DMS 273 (cell line): ENCODE measurements at regions not wholly inside any gene's neighbourhood (a gene's known extent, or its start where the extent isn't known, plus 50 kb on each side); places are given as distances from the start of the nearest gene placed in this dataset.
A peak's percentile ranks its signal among the peaks of the same experiment; 100 is the strongest.

Experiments
- DNase-seq: peaks from one replicate; lab custom pipeline; 2025; ENCODE audit not compliant: unreplicated experiment; lab: John Stamatoyannopoulos, UW

DNA sequence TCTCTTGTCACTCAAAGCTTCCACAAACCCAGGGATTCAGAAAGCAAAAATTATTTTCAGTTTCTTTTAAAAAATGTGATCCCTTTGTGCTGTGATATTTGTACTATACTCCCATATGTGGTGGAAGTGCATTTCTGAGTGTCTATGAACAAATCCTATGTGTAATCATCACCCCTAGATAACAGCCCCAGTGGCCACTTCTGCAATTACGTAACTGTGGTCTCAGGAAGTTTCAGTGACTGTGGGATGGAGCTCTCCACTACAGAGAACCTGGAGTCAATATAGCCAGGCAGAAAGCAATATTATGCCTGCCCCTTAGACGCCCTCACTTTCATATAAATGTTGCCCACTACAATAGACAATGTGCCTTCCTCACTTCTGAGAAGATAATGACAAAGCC, 1101.7 kb upstream of the GHITM start:
- DNase-seq: peak; percentile 2

DNA sequence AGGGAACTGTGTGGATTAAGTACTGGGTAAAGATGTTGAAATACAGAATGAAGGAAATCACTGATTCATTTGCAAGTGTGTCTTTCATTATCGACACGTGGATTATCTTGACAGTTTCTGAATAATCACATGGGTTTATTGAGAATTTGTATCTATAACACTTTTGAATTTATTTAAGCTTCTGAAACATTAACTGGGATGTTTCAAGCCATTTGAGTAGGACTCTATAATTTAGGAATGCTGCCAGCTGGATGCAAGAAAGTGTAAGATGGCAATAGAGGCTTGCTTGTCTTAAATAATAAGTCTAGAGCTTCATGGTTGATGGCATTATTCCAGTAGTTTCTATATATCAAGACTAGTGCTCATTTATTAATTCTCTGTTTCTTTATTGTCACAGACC, 1100.7 kb upstream of the GHITM start:
- no peak for DNase-seq

DNA sequence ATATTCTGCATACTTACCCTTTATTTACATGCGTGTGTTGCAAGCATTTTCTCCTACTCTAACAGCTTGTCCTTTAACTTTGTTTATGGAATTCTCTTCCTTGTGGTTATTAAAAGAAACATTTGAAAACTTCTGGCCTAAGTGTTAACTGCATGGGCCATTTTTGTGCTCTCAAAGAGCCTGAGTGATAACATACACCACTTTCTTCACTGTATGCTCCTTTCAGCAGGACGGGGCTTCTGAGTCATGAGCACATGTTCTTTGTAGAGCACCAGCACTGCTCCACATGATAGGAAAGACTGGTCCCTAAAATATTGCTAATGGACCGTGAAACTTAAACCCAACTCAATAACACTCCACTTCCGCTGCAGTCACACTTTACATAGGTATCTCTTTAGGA, 1093.6 kb upstream of the GHITM start:
- DNase-seq: no peak

DNA sequence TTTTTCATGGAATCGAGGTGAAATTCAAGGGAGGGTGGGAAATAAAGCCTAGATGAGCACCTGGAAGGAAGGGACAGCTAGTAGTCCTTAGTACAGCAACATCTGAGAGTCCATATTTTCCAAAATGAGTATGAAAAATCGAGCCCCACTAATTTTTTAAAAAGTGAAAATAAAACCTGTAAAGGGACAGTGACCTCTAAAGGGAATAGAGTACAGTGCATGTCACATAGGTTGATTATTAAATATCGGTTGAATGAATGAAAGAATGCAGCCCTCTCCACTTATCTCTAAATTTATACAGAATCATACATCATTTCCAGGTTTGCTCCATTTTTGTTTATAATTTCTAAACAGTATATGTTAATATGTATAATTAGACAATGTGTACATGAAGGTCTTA, 1088.5 kb upstream of the GHITM start:
- DNase-seq: no peak

DNA sequence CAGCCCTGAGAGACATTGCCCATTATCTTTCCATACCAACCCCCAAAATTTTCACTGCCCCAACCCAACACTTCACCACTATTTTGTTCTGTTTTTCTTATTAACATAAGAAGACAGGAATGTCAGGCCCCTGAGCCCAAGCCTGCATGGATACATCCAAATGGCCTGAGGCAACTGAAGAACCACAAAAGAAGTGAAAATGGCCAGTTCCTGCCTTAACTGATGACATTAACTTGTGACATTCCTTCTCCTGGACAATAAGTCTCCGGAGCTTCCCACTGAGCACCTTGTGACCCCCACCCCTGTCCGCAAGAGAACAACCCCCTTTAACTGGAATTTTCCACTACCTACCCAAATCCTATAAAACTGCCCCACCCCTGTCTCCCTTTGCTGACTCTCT, 1076.4 kb upstream of the GHITM start:
- DNase-seq: no peak

DNA sequence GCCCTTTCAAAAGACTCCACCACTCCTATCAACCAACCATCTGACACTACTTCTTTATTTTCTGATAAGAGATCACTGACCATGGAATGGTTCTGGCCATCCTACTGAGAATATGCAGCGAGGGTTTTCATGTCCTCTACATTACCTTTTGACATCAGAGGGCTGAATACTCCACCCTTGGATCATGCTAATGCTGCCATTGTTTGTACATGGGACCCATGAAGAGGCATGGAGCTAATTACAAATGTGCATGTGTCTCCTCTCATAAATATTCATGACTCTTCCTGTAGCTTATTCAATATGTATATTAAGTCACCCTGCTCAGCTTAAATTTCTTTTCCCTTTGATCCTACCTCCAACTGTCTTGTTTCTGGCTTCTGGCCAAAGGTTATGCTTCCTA, 1065.8 kb upstream of the GHITM start:
- DNase-seq: peak; percentile 65

DNA sequence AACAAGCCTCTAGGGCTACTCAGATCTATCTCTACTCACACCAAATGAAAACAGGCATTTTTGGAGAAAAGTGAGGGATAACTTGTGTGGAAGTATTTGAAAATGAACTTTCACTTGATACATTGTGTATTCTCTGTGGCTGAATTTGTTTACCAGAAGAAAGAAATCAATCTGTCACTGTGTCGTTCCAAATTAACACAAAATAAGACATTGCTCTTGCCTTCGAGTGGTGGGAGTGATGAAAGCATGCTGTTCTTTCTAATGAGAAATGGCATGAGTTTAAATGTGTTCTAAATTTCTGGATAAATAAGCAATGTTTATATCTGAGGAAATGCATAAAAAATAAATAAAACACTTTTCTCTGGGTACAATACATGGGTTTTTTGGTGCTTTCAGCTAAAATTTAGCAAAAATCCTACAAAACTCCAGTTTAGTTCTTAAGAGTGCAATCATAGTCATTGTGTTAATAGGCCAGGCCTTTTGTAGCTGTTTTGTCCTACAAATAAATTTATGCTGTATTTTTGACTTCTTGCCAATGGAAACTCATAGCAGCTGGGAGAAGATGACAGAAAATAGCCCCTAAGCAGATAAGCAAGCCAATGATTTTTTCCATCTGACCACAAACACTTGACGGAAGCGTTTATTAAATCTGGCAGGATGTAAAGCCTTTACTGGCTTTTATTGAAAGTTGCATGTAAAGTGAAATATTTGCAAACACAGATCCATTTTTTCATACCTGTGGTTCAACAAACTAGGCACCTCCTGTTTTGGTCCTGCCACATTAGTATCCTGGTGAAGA, 1064.1 kb upstream of the GHITM start:
- peak; percentile 85 for DNase-seq

DNA sequence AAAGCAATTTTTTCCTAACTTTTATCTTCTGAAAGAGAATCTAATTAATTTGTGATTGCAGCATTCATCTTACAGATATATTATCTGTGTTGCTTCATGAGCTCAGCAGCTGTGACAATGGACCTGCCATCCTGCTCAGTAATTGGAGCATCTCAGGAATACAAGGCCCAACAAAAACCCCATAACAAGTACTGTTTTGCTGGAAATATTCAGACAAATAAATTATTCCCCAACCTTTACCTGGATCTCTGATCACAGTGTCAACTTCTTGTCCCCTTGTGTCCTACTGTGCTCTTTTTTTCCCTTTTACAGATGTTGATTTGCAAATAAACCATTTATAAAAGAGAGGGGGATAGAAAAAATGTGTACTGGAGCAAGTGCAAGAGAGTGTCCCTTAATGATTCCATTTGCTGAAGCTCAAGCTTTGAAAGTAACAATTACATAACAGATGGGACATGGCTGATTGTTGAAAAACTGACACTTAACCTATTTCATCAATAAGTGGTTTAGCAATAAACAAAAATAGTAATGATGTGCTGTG, 1063.4 kb upstream of the GHITM start:
- peak; percentile 44 for DNase-seq

DNA sequence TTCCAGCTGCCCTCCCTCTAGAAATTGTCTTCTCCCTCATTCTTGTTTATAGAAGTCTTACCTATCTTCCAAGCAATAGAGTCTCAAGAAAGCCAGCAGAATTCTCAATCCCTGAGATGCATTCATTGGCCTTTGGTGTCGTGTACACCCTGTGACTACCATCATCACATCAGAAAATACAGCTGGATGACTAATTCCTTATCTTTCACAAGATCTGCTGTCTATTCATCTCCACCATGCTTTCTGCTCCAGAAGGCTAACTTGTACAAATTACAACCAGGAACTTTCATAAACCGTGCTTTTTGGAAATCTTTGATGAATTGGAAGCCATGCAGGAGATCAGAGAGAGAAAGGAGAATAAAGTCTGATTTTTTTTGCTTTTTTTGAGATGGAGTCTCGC, 1062.9 kb upstream of the GHITM start:
- peak; percentile 16 for DNase-seq

DNA sequence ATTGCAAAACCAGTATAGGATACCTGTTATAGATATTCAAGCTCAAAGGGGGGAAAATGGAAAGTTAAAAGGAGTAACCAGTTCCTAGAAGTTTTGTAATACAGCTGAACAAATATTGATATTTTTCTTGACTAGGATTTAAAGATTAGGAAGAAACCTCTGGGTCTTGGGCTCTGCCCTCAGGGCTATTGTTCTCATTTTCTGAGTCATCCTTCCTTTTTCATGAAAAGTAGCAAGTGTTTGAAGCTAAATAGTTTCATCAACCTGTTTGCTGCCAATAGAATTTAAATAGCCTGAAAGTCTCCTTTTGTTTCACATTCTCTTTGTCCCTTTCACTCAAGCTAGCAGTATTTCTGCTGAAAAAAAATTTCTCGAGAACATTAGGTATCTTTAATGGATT, 1061.1 kb upstream of the GHITM start:
- no peak for DNase-seq

DNA sequence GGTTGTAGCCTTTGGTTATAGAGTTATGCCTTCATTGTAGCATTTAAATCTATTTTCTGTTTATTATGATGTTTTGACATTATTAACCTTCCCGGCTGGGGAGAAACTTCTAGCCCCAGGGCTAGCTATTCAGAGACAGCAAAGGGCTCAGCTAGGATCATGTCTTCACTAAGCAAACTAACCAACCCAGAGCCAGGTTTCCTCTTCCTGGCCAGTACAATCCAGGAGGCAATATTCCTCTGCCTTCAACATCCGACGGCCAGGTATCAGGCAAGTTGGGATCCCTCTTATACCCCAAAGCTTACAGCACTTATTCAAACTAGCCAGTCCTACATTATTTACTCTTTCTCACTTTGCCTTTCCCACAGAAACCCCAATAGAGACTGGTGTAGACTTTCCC, 1060.7 kb upstream of the GHITM start:
- DNase-seq: no peak

DNA sequence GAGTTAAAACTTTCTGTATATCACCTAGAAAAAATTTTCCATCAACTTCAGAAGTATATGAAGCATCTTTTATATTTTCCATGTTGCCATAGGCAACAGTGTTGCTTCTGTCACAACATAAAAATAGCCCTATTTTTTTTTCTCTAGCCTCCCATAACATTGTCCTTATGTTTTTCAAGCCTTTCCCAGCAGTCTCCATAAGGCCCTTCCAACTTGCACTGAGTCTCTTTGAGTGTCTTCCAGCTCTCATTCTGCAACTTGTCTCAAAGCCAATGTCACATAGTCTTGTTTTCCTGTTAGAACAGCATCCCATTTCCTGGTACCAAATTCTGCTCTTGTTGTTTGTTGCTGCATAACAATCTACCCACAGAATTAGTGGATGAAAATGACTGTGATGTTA, 1055.5 kb upstream of the GHITM start:
- no peak for DNase-seq

DNA sequence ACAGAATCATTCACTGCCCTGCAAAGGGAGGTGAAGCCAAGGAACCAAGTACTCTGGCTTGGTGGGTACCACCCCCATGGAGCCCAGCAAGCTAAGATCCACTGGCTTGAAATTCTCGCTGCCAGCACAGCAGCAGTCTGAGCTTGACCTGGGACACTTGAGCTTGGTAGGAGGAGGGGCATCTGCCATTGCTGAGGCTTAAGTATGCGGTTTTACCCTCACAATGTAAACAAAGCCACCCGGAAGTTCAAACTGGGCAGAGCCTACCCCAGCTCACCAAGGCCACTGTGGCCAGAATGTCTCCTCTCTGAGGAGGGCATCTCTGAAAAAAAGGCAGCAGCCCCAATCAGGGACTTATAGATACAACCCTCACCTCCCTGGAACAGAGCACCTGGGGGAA, 1050.0 kb upstream of the GHITM start:
- no peak for DNase-seq

DNA sequence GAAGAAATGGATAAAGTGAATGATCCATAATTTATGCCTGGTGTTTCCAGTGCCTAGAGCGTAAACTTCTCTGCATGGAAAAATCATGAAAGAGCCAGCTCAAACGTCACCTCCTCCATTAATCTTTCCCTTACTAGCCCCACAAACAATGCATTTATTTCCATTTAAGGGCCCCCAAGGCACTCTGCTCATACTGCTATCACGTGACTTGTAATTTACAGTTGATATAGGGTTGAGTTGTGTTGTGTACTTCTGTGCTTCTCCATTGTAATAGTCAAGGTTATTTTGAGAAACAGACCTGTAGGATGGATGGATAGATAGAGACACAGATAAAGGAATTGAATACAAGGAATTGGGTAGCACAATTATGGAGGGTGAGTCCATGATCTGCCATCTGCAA, 1034.7 kb upstream of the GHITM start:
- no peak for DNase-seq

DNA sequence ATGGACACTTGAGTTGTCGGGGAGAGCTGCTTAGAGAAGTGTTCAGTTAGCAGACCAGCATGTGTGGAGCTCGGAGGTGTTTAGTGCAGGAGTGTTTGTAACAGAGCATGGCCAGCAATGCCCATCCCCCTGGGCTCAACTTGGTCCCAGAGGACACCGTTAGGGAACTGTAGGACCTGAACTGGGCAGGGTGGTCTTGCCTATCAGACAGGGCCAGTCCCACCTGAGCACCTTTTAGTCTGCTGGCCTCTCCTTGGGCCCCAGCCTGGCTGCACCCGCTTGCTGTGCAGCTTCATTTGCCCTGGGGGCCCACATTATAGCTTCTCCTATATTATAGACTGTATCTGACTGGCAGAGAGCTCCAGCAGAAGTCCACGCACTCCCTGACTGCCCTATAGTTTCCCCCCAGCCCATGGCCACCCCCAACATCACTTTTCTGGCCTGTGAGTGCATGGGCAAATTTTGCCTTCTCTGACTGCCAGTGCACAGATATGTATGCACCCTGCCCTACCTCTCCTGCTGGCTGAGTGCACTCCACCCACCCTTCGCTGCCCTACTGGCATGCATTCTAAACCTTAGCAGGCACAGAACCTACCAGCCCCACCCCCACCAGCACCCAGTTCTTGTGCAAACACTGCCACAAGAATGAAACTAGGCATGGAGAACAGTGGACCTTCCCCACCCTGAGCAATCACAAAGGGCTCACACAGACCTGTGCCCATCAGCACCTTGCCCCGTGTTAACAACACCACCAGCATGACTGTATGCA, 1030.6 kb upstream of the GHITM start:
- no peak for DNase-seq

DNA sequence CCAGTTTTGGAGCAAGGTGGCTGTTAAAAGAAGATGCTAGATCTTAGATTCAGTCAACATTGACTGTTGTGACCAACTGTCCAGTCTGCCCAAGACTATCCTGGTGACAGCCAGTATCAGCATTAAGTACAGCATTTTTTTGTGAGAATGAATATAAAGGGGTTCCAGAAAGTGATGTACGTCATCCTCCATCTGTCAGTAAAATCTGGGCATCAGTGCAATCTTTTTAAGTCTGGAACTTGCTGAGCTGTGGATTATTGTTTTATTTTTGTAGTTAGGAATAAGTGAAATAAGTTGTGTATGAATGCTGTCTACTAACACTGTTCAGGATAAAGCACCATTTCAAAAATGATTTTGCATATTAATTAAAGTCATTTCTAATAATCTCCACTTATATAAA, 1020.0 kb upstream of the GHITM start:
- peak; percentile 57 for DNase-seq

DNA sequence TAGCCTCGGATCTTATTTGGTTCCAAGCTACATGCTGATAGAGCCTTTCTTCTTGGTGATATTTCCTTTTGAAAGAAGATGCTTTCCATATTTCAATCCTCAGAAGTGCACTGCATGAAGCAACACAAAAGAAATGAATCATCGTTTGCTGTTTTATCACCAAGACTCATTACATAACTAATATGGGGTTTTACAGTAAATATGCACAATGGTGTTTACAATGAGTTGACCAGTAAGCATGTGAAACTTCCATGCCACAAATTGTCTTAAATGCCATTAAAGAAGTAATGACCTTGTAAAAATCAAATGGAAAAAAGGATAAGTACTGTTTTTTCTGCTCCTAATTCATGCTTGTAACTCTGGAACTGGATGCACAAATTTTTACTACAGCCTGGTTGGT, 1017.0 kb upstream of the GHITM start:
- no peak for DNase-seq

DNA sequence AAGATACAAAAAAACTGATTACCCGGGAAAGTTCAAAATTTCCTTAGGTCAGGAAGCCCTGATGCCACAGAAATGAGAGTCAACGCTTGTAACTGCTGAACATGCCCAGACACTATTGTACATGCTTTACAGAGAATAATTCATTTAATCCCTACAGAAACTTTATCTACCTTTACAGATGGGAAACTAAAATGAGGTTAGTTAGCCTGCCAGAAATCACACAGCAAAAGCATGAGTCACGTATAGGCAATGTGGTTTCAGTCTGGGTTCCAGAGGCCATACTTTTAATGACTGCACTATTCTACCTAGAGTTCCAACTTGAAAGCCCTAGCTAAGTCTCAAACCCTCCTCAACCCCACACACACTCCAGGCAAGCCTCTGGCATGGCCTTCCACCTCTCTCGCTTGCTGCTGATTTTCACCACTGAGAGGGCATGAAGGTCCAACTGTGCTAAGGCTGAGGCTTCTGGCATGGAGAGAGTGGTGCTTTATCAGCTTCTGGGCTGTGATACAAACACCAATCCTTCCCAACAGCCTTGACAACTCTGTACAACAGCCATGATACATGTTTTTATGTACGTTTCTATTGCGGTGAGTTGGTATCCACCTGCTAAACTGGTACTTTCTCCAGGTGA, 1011.2 kb upstream of the GHITM start:
- peak; percentile 19 for DNase-seq

DNA sequence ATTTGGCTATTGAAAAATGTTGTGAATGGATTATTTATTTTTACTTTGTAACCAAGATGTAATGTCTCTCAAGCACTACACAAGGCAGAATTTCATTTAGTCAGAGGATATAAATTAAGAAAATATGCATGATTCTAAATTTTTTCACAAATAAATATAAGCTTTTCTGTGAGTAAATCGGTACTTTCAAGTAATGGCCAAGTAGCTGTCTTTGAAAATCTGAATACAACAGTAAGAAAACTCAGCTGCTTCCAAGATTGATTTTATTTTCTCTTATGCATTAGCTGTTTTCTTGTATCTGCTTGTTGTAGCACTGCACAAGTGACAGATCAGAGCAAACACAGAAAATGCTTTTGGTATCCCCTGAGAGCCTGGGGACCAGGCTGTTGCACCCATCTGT, 998.5 kb upstream of the GHITM start:
- no peak for DNase-seq

DNA sequence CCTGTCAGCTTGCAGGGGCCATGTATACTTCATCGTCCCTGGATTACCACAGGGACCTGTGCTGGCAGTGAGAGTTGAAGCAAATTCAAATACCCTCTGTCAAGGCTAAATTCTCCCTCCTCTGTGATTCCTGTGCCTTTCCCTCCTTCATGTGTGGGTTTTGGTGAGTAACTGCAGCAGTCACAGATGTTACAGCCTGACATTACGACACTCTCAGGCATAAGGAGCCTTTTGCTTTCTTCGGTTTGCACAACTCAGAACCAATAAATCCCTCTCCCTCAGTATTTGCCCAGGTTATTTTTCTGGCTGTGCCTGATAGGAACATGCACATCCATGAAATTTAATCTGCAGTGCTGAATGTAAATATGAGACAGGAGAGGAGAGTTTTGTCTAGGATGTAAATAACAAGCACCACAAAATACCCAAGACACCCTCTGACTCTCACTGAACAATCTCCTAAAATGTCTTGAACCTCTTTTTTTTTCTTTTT, 997.2 kb upstream of the GHITM start:
- peak; percentile 38 for DNase-seq

DNA sequence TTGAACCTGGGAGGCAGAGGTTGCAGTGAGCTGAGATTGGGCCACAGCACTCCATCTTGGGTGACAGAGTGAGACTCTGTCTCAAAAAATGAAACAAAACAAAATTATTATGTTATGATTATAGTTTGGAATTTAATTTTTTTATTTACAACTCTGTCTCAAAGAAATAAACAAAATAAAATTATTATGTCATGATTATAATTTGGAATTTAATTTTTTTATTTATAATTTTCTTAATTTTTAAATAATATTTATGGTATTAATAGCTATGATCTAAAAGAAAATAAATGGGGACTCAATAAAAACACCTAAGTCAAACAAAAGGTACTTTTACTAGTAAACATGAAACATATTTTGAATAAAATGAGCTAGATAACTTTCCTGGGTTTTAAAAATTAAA, 994.8 kb upstream of the GHITM start:
- no peak for DNase-seq

DNA sequence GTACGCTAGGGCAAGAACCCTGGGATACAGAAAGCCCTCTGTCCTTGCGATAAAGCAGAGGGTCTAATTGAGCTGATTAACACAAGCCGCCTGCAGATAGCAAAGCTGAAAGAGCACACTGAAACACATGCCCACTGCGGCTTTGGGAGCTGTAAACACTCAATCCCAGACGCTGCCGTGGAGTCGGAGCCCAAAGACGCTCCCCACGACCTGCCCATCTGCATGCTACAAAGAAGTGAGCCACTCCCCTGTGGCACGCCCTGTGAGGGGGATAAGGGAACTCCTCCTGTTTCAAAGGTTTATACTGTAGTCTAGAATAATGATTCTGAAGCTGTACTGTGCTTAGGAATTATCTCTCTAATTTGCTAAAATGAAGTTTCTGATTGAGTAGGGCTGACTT, 985.6 kb upstream of the GHITM start:
- no peak for DNase-seq
